ENCODE measurements at regions not wholly inside any gene's neighbourhood (a gene's known extent, or its start where the extent isn't known, plus 50 kb on each side); places are given as distances from the start of the nearest gene placed in this dataset.

DNA sequence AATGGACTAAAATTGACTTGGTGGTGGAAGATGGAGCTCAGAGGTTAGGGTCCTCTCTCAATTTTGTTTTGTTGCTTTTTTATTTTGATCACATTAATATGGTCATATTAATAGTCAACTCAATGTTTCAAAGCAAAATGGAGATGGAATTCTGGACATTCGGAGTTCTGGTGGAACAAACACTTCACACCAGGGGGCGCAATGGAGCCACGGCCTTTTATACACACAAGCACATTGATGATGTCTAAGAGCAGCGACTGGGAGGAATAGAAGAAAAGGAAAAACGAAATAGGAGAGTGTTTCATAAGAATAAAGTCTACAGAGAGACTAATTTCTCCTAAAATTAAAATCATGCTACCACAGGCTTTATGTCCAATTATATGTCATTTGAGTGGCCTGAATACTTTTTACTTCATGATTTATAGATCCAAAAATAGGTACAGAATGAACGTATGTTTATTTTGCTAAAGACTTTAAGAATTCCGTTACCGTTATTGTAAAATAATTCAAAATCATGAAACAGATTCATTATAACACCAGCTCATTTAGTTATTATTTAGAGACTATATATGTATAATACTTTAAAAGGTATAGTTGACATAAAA lies 197.6 kb upstream of the SASH1 start:
- DNase-seq (ENCODE audit: low read depth in 3 of 3, low spot score in 1 of 3) = peak in 2 of 3 donors; percentile 7 to 49

DNA sequence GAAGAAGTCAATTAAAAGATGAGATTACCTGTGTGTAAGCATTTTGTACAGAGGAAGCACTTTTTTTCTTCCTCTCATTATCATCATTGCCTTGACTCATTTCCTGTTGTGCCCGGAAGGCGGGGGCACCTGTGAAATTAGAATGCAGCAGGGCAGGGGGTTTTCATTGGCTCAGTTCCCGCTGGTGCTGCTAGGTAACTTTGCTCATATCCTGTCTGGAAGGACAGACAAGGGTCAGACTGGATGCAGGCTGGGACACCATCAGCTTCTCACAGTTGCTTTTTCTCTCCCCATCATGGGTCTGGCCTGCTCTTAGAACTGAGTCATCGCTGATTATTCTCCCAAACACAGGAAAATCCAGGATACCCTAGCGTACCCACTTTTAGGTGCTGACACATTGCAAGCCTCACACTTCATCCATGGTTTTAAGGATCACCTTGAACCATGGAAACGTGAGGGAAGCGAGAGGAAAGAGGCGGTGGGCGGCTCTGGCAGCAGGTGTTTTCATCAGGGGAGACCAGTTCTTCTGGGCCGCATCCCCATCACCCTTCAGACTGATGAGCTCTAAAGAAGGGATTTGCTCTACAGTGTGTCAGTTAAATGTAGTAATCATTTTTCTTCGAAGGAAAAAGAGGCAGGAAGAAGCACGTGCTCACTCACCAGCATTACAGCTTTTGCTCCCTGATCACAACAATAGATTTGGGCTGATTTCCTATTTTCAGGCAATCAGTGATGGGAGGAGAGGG lies 195.7 kb upstream of the SASH1 start:
- peak in 2 of 3 donors; percentile 4 to 13 for DNase-seq (ENCODE audit: low read depth in 3 of 3, low spot score in 1 of 3)

DNA sequence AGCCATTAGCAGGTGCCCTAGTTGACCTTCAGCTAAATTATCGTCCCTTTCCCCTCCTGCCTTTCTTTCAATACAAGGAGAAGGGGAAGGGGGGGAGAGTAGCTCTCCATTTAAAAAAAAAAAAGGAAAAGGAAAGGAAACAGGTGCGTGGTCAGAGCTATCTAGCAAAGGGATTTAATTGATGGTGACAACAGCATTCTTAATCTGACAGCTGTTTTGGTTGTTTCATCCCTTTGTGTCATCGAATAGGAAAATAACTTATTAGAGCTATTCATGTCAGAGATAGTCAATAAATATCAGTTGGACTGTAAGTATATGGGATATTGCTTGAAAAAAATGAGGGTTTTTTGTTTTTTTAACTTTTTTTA lies 195.2 kb upstream of the SASH1 start:
- no peak for DNase-seq (ENCODE audit: low read depth in 3 of 3, low spot score in 1 of 3)

- DNase-seq (ENCODE audit: low read depth in 3 of 3, low spot score in 1 of 3) = no peak
Observed at GRCh38 chr6:148151896-148152643, 190.6 kb upstream of the SASH1 start.

- DNase-seq (ENCODE audit: low read depth in 3 of 3, low spot score in 1 of 3) = no peak
Observed at GRCh38 chr6:148154668-148155067, 188.0 kb upstream of the SASH1 start.

GRCh38 chr6:148155293-148155692 lies 187.3 kb upstream of the SASH1 start:
- no peak for DNase-seq (ENCODE audit: low read depth in 3 of 3, low spot score in 1 of 3)

DNA sequence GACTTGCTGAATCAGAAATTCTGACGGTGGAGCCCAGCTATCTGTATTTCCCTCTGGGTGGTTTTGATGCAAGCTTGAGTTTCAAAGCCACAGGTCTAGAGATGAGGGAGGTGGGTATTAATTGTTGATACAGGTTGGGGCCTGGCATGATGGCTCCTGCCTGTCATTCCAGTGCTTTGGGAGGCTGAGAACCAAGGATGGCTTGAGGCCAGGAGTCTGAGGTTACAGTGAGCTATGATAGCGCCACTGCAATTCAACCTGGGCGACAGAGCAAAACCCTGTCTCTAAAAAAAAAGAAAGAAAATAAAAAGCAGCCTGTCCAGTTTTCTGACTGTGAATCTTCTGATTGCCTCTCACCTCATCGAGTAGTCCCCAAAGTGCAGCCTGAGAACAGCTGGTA lies 184.8 kb upstream of the SASH1 start:
- no peak for DNase-seq (ENCODE audit: low read depth in 3 of 3, low spot score in 1 of 3)

GRCh38 chr6:148164645-148165044 lies 178.0 kb upstream of the SASH1 start:
- DNase-seq (ENCODE audit: low read depth in 3 of 3, low spot score in 1 of 3) = no peak

- DNase-seq (ENCODE audit: low read depth in 3 of 3, low spot score in 1 of 3) = no peak
Observed at GRCh38 chr6:148166339-148166968, 176.2 kb upstream of the SASH1 start.

DNA sequence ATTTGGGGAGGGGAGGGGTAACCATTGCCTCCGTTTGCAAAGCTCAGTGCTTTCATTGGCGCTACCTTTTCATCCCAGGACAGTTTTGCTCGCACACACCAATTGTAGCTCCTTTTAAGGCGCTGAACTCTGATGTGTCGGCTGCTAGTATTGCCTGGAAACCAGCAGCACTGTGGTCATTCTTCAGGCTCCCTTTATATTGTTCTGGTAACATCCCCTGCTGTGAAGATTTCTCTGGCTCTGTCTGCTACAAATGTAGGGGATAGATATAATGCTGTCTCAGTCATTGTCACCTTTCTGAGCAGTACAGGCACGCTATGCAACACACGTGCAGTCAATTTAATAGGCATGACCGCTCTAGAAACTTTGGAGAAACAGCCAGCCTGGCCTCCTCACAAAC lies 172.9 kb upstream of the SASH1 start:
- no peak for DNase-seq (ENCODE audit: low read depth in 3 of 3, low spot score in 1 of 3)

DNA sequence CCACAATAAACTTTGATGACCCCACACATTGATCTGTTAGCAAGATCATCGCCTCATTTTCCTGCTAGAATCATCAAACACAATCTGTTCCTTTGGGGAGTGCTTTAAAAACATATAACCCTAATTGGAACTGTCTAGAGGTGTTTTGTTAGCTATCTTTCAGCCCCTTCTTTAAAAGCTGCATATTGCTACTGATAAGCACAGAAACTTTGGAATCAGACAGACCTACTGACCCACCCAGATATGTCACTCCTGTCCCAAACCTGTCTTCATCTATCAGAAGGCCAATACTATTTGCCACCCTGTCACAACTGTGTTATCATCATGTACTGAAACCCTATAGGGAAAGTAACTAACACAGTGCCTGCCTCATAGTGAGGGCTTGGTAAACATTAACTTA lies 172.4 kb upstream of the SASH1 start:
- no peak for DNase-seq (ENCODE audit: low read depth in 3 of 3, low spot score in 1 of 3)

DNA sequence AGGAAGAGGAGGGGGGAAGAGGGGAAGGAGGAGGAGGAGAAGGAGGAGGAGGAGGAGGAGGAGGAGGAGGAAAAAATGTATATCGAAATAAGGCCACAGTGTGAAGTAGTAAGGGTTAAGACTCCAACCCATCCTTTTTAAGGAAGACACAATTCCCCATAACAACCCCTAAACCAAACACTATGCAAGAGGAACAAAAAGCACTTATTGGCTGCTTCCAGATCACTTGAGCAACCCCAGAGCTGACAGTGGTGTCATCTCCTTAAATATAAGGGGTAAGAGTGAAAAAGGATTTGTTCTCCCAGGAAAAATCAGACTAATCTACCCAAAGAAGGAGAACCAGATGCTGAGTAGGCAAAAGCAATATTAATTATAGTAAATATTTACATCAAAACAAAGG lies 169.1 kb upstream of the SASH1 start:
- DNase-seq (ENCODE audit: low read depth in 3 of 3, low spot score in 1 of 3) = no peak

- DNase-seq (ENCODE audit: low read depth in 3 of 3, low spot score in 1 of 3) = no peak
Observed at GRCh38 chr6:148175550-148176188, 167.0 kb upstream of the SASH1 start.

DNA sequence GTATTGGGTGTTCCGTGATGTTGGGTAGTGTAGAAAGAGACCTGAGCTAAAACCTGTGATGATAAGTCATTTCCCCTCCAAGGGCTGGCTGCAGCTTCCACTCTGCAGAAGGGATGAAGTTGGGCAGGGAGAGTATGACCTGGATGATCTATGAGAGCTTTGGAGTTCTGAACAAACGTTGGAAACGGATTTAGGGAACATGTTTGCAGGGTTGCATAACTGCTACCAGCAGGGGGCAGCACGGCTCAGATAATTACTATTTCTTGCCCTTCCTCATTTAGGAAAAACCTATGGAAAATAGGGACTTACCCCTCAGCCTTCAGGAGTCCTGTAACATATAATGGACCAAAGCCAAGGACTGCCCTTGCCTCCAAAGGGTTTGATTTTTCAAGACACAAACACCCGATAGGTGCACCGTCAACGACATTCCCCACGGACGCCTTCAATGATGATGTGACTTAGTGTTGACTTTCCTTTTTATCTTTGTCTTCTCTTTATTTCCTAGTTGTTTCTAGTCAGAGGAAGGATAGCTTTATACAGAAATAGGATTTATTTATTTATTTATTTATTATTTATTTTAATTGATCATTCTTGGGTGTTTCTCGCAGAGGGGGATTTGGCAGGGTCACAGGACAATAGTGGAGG lies 164.9 kb upstream of the SASH1 start:
- DNase-seq (ENCODE audit: low read depth in 3 of 3, low spot score in 1 of 3) = peak in 1 of 3 donors; percentile 10

GRCh38 chr6:148179786-148180185 lies 162.9 kb upstream of the SASH1 start:
- DNase-seq (ENCODE audit: low read depth in 3 of 3, low spot score in 1 of 3) = no peak

DNA sequence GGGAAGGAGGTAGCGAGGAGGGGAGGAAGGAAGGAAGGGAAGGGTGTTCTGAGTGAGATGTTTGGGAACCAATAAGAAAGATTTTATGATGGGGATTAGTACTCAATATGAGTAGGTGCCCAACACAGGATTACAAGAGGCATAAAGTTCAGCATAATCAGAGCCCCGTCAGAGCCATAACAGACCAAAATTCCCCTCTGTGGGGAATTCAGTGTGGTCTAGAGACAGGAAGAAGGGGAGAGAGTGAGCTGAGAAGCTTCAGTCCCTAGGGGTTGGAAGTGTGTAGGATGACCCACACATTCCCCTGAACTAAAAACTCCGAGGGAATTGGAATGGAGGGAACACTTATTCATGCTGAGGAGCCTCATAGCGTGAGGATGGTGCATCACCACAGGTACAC lies 160.3 kb upstream of the SASH1 start:
- DNase-seq (ENCODE audit: low read depth in 3 of 3, low spot score in 1 of 3) = no peak

DNA sequence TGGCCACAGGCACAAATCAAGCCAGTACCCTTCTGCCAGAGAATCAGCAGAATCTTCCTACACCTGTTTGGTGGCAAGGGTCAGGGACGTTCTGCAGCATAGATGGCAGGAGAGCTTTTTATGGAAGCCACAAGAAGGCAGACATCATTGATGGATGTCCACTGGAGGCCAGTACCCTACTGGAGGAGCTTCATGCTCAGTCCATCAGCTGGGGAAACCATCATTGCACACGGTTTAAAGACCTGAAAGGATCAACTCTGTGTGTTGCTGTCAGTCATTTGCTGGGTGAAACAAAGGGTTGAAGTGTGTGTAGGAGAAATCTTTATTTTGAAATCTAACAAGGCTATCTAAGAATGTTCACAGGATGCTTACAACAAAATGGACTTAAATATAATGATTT lies 158.9 kb upstream of the SASH1 start:
- no peak for DNase-seq (ENCODE audit: low read depth in 3 of 3, low spot score in 1 of 3)

GRCh38 chr6:148186916-148187315 lies 155.7 kb upstream of the SASH1 start:
- no peak for DNase-seq (ENCODE audit: low read depth in 3 of 3, low spot score in 1 of 3)

- DNase-seq (ENCODE audit: low read depth in 3 of 3, low spot score in 1 of 3) = no peak
Observed at GRCh38 chr6:148192310-148192709, 150.3 kb upstream of the SASH1 start.

DNA sequence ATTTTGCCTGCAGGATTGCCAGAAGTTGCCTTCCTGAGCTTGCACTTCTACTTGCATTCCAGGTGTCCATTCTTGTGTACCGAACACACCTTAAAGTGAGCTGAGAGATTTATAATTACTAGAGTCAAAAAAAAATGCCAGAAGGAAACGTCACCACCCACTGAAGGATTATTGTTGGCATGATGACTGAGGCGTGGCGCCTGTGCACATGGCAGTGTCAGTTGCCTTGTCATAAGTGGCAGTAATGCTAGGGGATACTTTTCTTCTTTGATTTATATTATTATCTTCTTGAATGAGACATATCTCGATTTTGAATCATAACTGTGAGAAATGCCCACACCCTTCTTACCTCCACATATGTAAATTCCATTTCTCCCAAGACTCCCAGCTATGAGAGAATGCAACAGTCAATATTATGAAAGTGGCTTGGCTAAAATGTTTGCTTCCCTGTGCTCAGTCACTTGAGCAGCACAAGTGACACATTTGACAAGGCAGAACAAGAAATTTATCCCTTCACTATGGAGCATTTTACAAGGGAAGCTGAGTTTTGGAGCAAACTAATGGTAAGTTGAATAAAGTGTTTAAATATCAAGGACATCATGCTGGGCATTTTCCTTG lies 149.5 kb upstream of the SASH1 start:
- no peak for DNase-seq (ENCODE audit: low read depth in 3 of 3, low spot score in 1 of 3)
